HG03432 (cell line): ENCODE measurements at regions not wholly inside any gene's neighbourhood (a gene's known extent, or its start where the extent isn't known, plus 50 kb on each side); places are given as distances from the start of the nearest gene placed in this dataset.
"Not testable (repeated sequence)": the region's sequence is repeated elsewhere in the genome, so short reads cannot be mapped to it uniquely, and the experiment has no call there.

Experiments used
- ATAC-seq: cut with Tn5 transposase; IDR thresholded peaks from one replicate; pipeline ENCODE4 v1.9.1; 2021; ENCODE audit warnings: mild to moderate bottlenecking, moderate library complexity; ENCODE audit not compliant: unreplicated experiment

GRCh38 chr11:25159341-25159740, 662.5 kb downstream of the LUZP2 start:
- ATAC-seq: no peak

DNA sequence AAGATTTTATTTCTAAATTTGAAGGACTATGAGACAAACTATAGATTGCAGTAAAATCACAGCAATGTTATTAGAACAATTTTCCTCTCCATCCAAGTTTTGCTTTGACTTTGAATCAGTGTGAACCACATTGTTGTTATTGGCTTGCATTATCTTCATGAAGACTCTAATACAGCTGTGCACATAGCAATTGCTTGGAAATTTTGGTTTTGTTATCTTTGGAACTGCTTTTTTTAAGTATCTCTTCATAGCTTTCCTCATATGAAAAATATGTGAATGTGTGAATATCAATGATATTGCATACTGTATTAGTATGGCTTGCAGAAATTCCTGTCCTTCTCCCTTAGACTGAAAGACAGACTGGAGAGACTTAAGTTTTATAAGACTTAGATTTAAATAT, 666.6 kb downstream of the LUZP2 start:
- ATAC-seq: no peak

DNA sequence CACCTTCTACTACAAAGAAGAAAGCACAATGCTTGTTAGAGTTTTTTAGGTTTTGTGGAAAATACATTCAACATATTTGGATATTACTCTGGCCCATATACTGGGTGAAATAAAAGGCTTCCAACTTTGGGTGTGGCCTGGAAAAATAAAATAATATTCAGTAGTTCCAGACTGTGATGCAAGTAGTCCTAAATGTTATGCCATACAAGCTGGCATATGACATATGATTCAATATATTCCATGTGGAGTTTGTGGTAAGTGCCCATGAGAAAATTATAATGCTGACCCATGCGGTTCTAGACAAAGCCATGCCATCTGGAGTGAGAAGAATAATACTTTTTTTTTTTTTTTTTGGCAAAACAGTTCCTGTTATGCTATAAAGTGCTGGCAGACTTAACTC, 683.3 kb downstream of the LUZP2 start:
- no peak for ATAC-seq

GRCh38 chr11:25183411-25183810, 686.6 kb downstream of the LUZP2 start:
- no peak for ATAC-seq

DNA sequence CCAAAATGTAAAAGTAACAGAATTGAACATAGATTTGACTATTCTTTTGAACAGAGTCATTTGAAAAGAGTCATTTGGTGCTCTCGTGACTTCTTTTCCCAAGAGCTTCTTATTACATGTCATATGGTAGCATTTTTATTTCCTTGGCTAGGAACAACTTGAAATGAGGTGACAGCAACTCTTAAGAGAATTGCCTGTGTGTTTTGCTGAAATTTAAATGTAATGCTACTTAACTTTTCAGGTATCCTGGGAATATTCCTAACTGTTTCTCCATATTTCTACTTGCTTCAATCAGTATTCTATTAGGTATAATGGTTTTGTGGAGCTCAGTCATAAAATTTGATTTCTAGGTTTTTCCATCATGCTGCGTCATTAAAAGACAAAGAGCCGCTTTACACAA, 700.7 kb downstream of the LUZP2 start:
- ATAC-seq: no peak

DNA sequence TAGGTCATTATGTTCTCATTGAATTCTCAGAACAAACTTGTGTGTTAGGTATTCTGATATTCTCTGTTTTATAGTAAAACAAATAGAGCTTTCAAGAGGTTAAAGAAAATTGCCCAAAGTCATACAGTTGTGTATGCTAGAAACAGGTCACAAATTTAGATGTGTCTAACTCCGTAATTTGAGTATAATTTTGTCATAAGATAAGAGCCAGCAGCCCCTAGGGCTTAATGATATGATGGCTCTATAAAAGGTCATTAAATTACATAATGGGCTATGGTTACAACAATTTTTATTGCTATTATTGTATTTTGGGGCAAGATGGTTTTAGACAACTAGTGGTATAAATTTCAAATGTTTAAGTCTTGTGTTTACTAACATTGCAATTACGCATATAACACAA, 701.9 kb downstream of the LUZP2 start:
- ATAC-seq: no peak

DNA sequence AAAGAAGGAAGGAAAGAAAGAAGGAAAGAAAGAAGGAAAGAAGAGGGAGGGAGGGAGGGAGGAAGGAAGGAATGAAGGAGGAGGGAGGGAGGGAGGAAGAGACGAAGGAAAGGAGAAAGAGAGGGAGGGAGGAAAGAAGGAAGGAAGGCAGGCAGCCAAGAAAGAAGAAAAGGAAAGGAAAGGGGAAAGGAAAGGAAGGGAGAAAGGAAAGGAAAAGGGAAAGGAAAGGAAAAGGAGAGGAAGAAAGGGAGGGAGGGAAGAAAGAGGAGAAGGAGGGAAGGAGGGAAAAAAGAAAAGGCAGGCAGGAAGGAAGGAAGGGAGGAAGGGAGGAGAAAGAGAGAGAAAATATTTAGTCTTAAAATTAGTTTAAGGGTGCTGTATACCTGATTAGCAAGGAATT, 704.1 kb downstream of the LUZP2 start:
- ATAC-seq: no peak

DNA sequence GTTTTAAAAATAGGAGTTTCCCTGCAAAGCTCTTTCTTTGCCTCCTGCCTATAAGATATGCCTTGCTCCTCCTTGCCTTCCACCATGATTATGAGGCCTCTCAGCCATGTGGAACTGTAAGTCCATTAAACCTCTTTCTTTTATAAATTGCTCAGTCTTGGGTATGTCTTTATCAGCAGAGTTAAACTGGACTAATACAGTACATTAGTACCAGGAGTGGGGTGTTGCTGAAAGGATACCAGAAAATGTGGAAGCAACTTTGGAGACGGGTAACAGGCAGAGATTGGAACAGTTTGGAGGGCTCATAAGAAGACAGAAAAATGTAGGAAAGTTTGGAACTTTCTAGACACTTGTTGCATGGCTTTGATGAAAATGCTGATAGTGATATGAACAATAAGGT, 709.9 kb downstream of the LUZP2 start:
- ATAC-seq: no peak

GRCh38 chr11:25211635-25212254, 714.9 kb downstream of the LUZP2 start:
- no peak for ATAC-seq

DNA sequence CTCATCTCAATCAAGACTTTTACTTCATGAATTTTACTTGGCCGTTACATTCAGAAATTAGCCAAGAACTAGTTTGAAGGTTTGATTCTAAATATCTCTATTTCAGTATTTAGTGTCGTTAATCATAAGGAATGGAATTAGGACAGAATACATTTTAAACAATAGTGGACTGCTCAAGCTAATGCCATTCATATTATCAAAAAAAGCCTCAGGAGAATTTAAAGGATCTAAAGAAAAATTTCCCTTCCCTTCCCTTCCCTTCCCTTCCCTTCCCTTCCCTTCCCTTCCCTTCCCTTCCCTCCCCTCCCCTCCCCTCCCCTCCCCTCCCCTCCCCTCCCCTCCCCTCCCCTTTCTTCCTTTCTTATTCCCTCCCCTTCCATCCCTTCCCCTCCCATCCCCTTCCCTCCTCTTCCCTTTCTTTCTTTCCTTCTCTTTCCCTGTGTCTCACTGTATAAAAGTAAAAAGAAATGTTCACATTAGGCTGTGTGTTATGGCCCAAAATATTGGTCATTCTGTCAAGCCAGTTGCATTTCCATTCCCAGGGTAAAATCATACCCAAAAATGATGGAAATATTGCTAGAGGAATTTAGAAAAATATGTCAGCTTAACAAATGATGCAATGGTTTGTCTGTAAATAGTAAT, 717.8 kb downstream of the LUZP2 start:
- no peak for ATAC-seq

DNA sequence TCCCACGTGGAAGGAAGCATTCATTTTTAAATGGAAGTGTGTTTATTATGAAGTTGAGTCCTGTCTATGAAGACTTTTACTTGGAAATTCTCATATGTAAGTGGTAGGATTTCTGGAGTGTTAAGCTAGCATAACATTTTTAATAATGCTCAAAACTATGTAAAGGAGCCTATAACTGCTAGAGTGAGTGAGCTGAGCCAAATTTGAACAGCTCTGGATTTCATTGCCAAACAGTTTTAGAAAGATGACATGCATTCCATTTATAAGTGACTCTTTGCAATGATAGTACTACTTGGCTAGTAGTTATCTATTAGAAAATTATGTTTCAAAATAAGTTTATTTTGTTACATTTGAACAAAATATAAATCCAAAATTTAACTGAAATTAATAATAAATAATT, 721.2 kb downstream of the LUZP2 start:
- no peak for ATAC-seq

DNA sequence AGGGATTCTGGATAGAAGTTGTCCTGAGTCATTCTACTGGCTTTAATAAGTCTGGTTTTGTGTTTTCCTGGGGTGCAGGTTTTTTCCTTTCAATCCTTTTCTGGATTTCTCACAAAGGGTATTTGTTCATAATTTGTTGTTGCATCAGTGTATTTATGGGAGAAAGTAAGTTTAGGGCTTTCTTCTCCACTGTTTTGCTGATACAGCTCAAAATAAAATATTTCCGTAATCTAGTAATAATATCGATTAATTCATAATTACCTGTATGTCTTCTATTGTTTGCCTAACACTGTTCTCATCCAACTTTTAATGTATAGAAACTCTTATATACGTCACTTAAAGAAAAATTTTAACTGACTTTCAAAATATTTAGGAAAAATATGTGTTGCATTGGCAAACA, 728.2 kb downstream of the LUZP2 start:
- ATAC-seq: no peak

- no peak for ATAC-seq
Observed at GRCh38 chr11:25242928-25243327, 746.1 kb downstream of the LUZP2 start.

DNA sequence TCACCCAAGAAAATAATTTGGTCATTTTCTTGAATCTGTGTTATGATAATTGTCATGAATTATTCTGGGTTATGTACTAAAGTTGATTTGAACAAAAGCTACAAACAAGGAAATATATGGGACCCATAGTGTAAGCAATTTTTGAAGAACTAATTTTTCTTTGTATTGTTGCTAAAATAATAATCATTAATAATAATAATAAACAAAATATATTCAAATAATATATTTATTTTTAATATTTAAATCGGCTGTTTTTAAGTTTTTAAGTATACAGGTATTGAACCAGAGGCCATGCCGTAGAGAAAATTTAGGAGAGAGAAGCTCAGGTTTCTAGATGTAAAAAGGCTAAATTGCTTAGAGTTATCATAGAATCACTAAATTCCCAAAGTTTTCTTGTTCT, 747.3 kb downstream of the LUZP2 start:
- ATAC-seq: no peak

GRCh38 chr11:25247336-25247735, 750.5 kb downstream of the LUZP2 start:
- ATAC-seq: no peak

DNA sequence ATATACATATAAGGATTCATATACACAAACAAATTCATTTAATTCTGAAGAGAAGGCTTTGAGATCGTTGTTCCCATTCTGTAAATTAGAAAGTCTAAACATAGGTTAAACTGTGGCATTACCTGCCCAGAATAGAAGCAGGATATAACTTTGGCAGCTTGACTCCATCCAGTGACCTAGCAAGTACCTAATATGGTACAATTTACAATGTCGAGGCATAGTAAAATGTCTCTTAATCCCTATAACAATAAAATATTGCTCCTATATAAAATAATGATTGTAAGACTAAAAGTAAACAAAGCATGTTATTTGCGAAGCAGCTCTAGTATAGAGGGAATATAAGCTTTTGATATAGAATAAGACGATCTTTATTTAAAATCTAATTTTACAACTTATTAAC, 756.0 kb downstream of the LUZP2 start:
- no peak for ATAC-seq

DNA sequence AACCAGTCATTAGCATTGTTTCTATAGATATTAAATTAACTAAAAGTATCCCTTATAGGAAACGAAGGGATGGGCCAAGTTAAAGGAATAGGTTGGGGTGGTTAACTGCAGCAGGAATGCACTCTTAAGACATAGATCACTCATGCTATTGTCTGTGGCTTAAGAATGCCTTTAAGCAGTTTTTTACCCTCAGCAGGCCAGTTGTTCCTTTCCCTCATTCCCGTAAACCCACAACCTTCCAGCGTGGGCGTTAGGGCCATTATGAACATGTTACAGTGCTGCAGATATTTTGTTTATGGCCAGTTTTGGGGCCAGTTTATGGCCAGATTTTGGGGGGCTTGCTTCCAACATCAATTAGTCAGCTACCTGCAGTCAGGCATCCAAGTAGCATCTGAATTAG, 767.0 kb downstream of the LUZP2 start:
- ATAC-seq: not testable (repeated sequence)

DNA sequence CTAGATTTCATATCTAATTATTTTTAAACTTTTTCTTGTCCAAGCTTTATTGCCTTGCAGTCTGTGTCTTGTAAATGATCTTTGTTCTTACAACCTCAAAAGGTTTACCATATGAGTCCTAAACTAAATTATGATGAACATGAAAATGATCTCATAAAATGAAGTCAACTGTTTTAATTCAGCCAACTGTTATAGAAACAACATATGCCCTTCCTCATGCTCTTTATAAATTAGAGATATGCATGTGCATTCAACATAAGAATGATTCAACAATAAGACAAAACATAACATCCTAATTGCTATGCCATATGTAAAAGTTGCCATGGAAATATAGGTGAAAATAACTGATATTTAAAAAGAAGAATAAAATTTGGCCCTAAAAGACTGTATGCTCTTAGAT, 774.4 kb downstream of the LUZP2 start:
- ATAC-seq: no peak

GRCh38 chr11:25272214-25272613, 775.4 kb downstream of the LUZP2 start:
- ATAC-seq: no peak

- ATAC-seq: not testable (repeated sequence)
Observed at GRCh38 chr11:25280821-25281220, 784.0 kb downstream of the LUZP2 start.

GRCh38 chr11:25293166-25293565, 796.3 kb downstream of the LUZP2 start:
- no peak for ATAC-seq

DNA sequence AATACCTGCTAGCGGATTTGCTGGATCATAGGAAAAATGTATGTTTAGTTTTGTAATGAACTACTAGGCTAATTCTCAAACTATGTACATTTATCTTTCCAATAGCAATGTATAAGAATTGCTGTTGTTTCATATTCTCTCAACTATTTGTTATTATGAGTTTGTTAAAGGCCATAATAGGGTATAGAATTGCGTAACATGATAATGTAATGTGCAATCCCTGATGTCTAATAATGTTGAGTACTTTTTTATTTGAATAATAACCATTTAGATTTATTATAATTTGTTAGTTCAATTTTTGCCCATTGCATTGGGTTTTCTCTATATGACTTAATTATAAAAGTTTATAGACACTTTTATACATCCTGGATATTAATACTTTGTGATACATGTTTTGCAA, 801.6 kb downstream of the LUZP2 start:
- ATAC-seq: no peak

DNA sequence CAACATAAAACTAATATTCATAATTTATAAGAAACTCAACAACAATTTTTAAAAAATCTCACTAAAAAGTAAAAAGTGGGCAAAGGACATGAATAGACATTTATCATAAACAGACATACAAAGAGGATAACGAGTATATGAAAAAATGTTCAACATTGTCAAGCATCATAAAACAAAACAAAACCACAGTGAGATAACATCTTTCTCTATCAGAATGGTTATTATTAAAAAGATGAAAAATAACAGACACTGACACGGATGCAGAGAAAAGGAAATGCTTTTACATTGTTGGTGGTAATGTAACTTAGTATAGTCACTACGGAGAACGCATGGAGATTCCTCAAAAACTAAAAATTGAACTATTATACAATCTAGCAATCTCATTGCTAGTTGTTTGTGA, 813.0 kb downstream of the LUZP2 start:
- no peak for ATAC-seq
